Neural progenitor cell (in vitro differentiated cells): ENCODE measurements at regions not wholly inside any gene's neighbourhood (a gene's known extent, or its start where the extent isn't known, plus 50 kb on each side); places are given as distances from the start of the nearest gene placed in this dataset.

Source experiments
- DNase-seq: peaks from one replicate; pipeline ENCODE4 v3.0.0-alpha.2; 2016; ENCODE audit warnings: low spot score
- H2AFZ ChIP-seq: fragments of 200-600 bp; sonication (generic); replicated peaks from 2 replicates; pipeline ENCODE4 v1.6.1; 2016; ENCODE audit warnings: antibody characterized with exemption
- H3F3A ChIP-seq: fragments of 200-600 bp; sonication (generic); 2 replicates; pipeline ENCODE4 v1.6.1; 2016; ENCODE audit warnings: antibody characterized with exemption, low read depth
- H3K27ac ChIP-seq: fragments of 200-600 bp; sonication (generic); 2 replicates; pipeline ENCODE4 v1.5.1; 2016; ENCODE audit warnings: mild to moderate bottlenecking
- H3K27me3 ChIP-seq: fragments of 200-600 bp; sonication (generic); 2 replicates; pipeline ENCODE4 v1.6.1; 2016; ENCODE audit warnings: mild to moderate bottlenecking, moderate library complexity
- H3K36me3 ChIP-seq: fragments of 200-600 bp; sonication (generic); 2 replicates; pipeline ENCODE4 v1.5.1; 2016
- H3K4me1 ChIP-seq: fragments of 200-600 bp; sonication (generic); 2 replicates; pipeline ENCODE4 v1.6.1; 2016; ENCODE audit warnings: mixed run types
- H3K4me2 ChIP-seq: fragments of 200-600 bp; sonication (generic); 2 replicates; pipeline ENCODE4 v1.6.1; 2016
- H3K4me3 ChIP-seq: fragments of 200-600 bp; sonication (generic); 2 replicates; pipeline ENCODE4 v1.5.1; 2016
- H3K79me2 ChIP-seq: fragments of 200-600 bp; sonication (generic); 2 replicates; pipeline ENCODE4 v1.6.1; 2016; ENCODE audit warnings: low read depth
- H3K9ac ChIP-seq: fragments of 200-600 bp; sonication (generic); 2 replicates; pipeline ENCODE4 v1.6.1; 2016
- H3K9me3 ChIP-seq: fragments of 200-600 bp; sonication (generic); 2 replicates; pipeline ENCODE4 v1.5.1; 2016; ENCODE audit warnings: low read depth
- H4K20me1 ChIP-seq: fragments of 200-600 bp; sonication (generic); 2 replicates; pipeline ENCODE4 v1.6.1; 2016; ENCODE audit warnings: low read depth
- H3K27ac Mint-ChIP-seq: 3 replicates; pipeline ENCODE4 v1.8.0; 2021; ENCODE audit warnings: mixed read lengths
- H3K27me3 Mint-ChIP-seq: 2 replicates; pipeline ENCODE4 v1.8.0; 2022; ENCODE audit warnings: low read depth, mild to moderate bottlenecking, inconsistent platforms, moderate library complexity, mixed read lengths; ENCODE audit not compliant: insufficient read depth
- H3K36me3 Mint-ChIP-seq: 3 replicates; pipeline ENCODE4 v1.8.0; 2021; ENCODE audit warnings: mixed read lengths
- H3K4me1 Mint-ChIP-seq: 3 replicates; pipeline ENCODE4 v1.8.0; 2021; ENCODE audit warnings: mixed read lengths
- H3K4me3 Mint-ChIP-seq: 3 replicates; pipeline ENCODE4 v1.8.0; 2021; ENCODE audit warnings: mild to moderate bottlenecking, moderate library complexity, mixed read lengths
- H3K9me3 Mint-ChIP-seq: 3 replicates; pipeline ENCODE4 v1.8.0; 2020; ENCODE audit warnings: mixed read lengths
- EZH2 ChIP-seq: fragments of 200-600 bp; sonication (generic); IDR thresholded peaks from 2 replicates; pipeline ENCODE4 v1.6.1; 2017; ENCODE audit warnings: antibody characterized with exemption, mild to moderate bottlenecking, moderate library complexity
- EZH2phosphoT487 ChIP-seq: fragments of 200-600 bp; sonication (generic); IDR thresholded peaks from 2 replicates; pipeline ENCODE4 v1.6.1; 2017; ENCODE audit warnings: antibody characterized with exemption
- TF ChIP-seq, protein P1 (sequence below): fragments of 200-600 bp; sonication (generic); IDR thresholded peaks from 2 replicates; pipeline ENCODE4 v1.5.1; 2017; ENCODE audit warnings: antibody characterized with exemption, mild to moderate bottlenecking

DNA sequence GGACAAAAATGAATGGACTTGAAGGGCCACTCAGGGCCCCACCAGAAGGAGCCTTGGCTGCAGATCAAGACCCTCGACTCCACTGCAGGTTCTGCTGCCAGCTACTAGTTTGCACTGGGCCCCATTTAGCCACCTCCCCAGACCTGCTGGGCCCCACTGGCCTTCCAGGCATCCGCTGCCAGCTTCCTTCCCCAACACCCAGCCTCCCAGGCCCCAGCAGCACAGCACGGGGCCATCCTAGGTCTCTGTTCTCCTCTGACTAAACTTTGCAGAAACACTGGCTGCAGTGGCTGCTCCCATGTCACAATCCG, 277.4 kb upstream of the KLF14 start:
- Histone ChIP-seq H3K4me3 (no peak overlapping the region), H3K4me2 (no peak overlapping the region), H3K36me3 (no peaks in the 10 kb centered on the region), H3K9me3 (no peaks in the 10 kb centered on the region), H3K4me1 (peaks cover 5% of the 10 kb centered on the region), H3K9ac (no peak overlapping the region), H2AFZ (no peak overlapping the region), H3K27me3 (no peaks in the 10 kb centered on the region), H3K27ac (no peak overlapping the region), H3K79me2 (no peaks in the 10 kb centered on the region), H3F3A (peaks cover 4% of the 10 kb centered on the region), H4K20me1 (no peaks in the 10 kb centered on the region)
- DNase-seq: no peak
- Mint-ChIP-seq H3K27ac (no peak overlapping the region), H3K4me1 (peaks cover 13% of the 10 kb centered on the region), H3K27me3 (peaks cover 2% of the 10 kb centered on the region), H3K9me3 (no peaks in the 10 kb centered on the region), H3K36me3 (no peaks in the 10 kb centered on the region), H3K4me3 (no peak overlapping the region)
- TF ChIP-seq, protein P1, sequence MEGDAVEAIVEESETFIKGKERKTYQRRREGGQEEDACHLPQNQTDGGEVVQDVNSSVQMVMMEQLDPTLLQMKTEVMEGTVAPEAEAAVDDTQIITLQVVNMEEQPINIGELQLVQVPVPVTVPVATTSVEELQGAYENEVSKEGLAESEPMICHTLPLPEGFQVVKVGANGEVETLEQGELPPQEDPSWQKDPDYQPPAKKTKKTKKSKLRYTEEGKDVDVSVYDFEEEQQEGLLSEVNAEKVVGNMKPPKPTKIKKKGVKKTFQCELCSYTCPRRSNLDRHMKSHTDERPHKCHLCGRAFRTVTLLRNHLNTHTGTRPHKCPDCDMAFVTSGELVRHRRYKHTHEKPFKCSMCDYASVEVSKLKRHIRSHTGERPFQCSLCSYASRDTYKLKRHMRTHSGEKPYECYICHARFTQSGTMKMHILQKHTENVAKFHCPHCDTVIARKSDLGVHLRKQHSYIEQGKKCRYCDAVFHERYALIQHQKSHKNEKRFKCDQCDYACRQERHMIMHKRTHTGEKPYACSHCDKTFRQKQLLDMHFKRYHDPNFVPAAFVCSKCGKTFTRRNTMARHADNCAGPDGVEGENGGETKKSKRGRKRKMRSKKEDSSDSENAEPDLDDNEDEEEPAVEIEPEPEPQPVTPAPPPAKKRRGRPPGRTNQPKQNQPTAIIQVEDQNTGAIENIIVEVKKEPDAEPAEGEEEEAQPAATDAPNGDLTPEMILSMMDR: no peak
- TF ChIP-seq EZH2phosphoT487 (no peak), EZH2 (no peak)

DNA sequence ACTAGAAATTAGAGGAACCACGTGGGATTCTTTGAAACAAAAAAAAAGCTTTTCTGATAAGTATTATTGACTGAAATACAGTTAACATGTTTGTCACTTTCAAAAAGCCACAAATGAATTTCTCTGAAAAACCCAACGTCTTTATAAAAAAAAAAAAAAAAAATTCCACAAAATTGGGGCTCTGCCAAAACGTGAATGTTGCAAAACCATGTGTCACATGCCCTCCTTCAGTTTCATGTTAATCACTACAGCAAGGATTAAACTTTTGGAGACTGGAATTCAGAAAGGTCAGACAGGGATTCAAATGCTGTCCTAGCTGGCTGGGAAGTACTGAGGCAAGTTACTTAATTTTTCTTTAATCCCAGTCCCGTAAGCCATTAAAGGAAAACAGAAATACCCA, 278.0 kb upstream of the KLF14 start:
- Mint-ChIP-seq H3K9me3 (no peaks in the 10 kb centered on the region), H3K27me3 (peaks cover 2% of the 10 kb centered on the region), H3K4me3 (no peak overlapping the region), H3K36me3 (no peaks in the 10 kb centered on the region), H3K27ac (no peak overlapping the region), H3K4me1 (peaks cover 13% of the 10 kb centered on the region)
- Histone ChIP-seq H3K4me3 (no peak overlapping the region), H3K27ac (no peak overlapping the region), H3K4me2 (no peak overlapping the region), H3K27me3 (no peaks in the 10 kb centered on the region), H4K20me1 (no peaks in the 10 kb centered on the region), H3K4me1 (peaks cover 5% of the 10 kb centered on the region), H3K36me3 (no peaks in the 10 kb centered on the region), H3F3A (peaks cover 3% of the 10 kb centered on the region), H3K9ac (no peak overlapping the region), H2AFZ (no peak overlapping the region), H3K9me3 (no peaks in the 10 kb centered on the region), H3K79me2 (no peaks in the 10 kb centered on the region)
- TF ChIP-seq EZH2: no peak
- TF ChIP-seq, protein P1: no peak
- no peak for TF ChIP-seq EZH2phosphoT487
- DNase-seq: no peak

DNA sequence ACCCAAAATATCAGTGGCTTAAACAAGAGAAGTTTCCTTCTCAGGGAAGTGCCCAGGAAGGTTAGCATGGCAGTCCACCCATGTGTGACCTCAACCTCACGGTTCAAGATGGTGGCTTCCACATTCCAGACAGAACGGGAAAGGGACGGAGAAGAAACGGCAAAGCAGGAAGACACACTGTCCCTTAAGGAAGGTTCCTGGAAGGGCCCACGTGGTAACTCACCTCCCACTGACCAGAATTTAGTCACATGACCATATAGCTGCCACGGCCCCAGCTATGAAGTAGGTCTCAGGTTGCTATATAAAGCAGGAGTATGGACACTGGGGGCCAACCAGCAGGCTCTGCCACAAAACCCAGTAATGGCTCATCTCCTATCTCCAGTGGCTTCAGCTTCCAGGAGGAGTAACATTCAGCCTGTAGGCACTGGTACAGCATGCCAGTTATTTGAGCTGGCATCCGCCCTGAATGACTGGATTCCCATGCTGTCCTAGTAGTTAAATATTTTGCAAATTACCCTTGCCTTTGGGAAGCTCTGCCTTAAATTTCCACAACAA, 278.5 kb upstream of the KLF14 start:
- no peak overlapping the region for H3K27ac Mint-ChIP-seq
- no peaks in the 10 kb centered on the region for H4K20me1 ChIP-seq
- H3K9ac ChIP-seq: no peak overlapping the region
- no peaks in the 10 kb centered on the region for H3K36me3 ChIP-seq
- peaks cover 2% of the 10 kb centered on the region for H3K27me3 Mint-ChIP-seq
- no peaks in the 10 kb centered on the region for H3K36me3 Mint-ChIP-seq
- H2AFZ ChIP-seq: no peak overlapping the region
- no peaks in the 10 kb centered on the region for H3F3A ChIP-seq
- H3K4me1 ChIP-seq: peaks cover 5% of the 10 kb centered on the region
- no peak overlapping the region for H3K4me3 Mint-ChIP-seq
- H3K27me3 ChIP-seq: no peaks in the 10 kb centered on the region
- no peak for DNase-seq
- no peak overlapping the region for H3K4me2 ChIP-seq
- no peak overlapping the region for H3K27ac ChIP-seq
- H3K9me3 Mint-ChIP-seq: no peaks in the 10 kb centered on the region
- H3K79me2 ChIP-seq: no peaks in the 10 kb centered on the region
- no peaks in the 10 kb centered on the region for H3K9me3 ChIP-seq
- H3K4me1 Mint-ChIP-seq: peaks cover 8% of the 10 kb centered on the region
- no peak overlapping the region for H3K4me3 ChIP-seq
- TF ChIP-seq EZH2: no peak

DNA sequence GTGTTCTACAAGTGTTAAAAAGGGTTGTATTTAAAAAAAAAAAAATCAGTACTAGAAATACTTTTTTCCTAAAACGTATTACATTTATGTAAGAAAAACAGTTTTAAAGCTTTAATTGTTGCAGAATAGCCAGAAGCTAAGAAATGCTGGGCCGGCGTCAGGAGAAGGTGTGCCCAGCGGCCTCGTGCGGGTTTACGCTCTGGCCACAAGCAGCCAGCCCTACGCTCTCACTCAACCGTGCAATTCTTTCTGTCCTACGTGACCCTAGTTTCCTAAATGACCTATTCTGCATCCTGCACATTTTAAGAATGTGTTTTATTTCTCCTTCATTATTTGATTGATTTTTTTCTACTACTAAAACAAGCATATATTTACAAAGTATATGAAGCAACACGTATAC, 279.7 kb upstream of the KLF14 start:
- H3K36me3 Mint-ChIP-seq: no peaks in the 10 kb centered on the region
- H3K79me2 ChIP-seq: no peaks in the 10 kb centered on the region
- H3K27ac ChIP-seq: no peak overlapping the region
- no peaks in the 10 kb centered on the region for H3F3A ChIP-seq
- H3K9me3 Mint-ChIP-seq: no peaks in the 10 kb centered on the region
- no peak for DNase-seq
- H2AFZ ChIP-seq: no peak overlapping the region
- H3K4me1 Mint-ChIP-seq: peaks cover 6% of the 10 kb centered on the region
- H3K4me3 ChIP-seq: no peak overlapping the region
- H3K27me3 ChIP-seq: no peaks in the 10 kb centered on the region
- H3K4me3 Mint-ChIP-seq: no peak overlapping the region
- no peaks in the 10 kb centered on the region for H3K4me1 ChIP-seq
- peaks cover 5% of the 10 kb centered on the region for H3K27me3 Mint-ChIP-seq
- H4K20me1 ChIP-seq: no peaks in the 10 kb centered on the region
- no peaks in the 10 kb centered on the region for H3K9me3 ChIP-seq
- no peak overlapping the region for H3K27ac Mint-ChIP-seq
- TF ChIP-seq EZH2 (no peak), EZH2phosphoT487 (no peak)
- TF ChIP-seq, protein P1: no peak
- H3K36me3 ChIP-seq: no peaks in the 10 kb centered on the region
- no peak overlapping the region for H3K9ac ChIP-seq
- H3K4me2 ChIP-seq: no peak overlapping the region
